Liver (tissue), 8 donors: ENCODE measurements at regions not wholly inside any gene's neighbourhood (a gene's known extent, or its start where the extent isn't known, plus 50 kb on each side); places are given as distances from the start of the nearest gene placed in this dataset.

Experiments
- DNase-seq: peaks from one replicate; pipeline ENCODE4 v3.0.0-alpha.2; 2017; ENCODE audit warnings: low spot score
- H3K27ac ChIP-seq, 2 donors: one replicate each; pipeline ENCODE4 v1.7.0; 2013; ENCODE audit warnings: inconsistent platforms in 2 of 2, low read length in 2 of 2, control low read depth in 1 of 2, low read depth in 1 of 2, mild to moderate bottlenecking in 1 of 2
- H3K27me3 ChIP-seq, 4 donors: one replicate each; pipeline versions ENCODE4 v1.6.1 to v1.7.0; 2013; ENCODE audit warnings: low read length in 3 of 4, inconsistent platforms in 1 of 4, mild to moderate bottlenecking in 1 of 4, moderate library complexity in 1 of 4; ENCODE audit not compliant: control insufficient read depth in 4 of 4, insufficient read depth in 4 of 4
- H3K36me3 ChIP-seq, 4 donors: one replicate each; pipeline versions ENCODE4 v1.6.1 to v1.7.0; 2013; ENCODE audit warnings: low read length in 3 of 4, mild to moderate bottlenecking in 3 of 4, low read depth in 1 of 4, moderate library complexity in 1 of 4; ENCODE audit not compliant: control insufficient read depth in 4 of 4, insufficient read depth in 3 of 4
- H3K4me1 ChIP-seq, 4 donors: one replicate each; pipeline versions ENCODE4 v1.6.1 to v1.7.0; 2013; ENCODE audit warnings: low read length in 3 of 4, mild to moderate bottlenecking in 3 of 4, moderate library complexity in 1 of 4; ENCODE audit not compliant: control insufficient read depth in 4 of 4, insufficient read depth in 4 of 4
- H3K4me3 ChIP-seq, 3 donors: one replicate each; pipeline versions ENCODE4 v1.6.1 to v1.7.0; 2013; ENCODE audit warnings: low read length in 3 of 3, control low read depth in 1 of 3, low read depth in 1 of 3, mild to moderate bottlenecking in 1 of 3
- H3K9ac ChIP-seq, 2 donors: one replicate each; pipeline ENCODE4 v1.7.0; 2013; ENCODE audit warnings: low read length in 2 of 2, mild to moderate bottlenecking in 2 of 2, moderate library complexity in 2 of 2, control low read depth in 1 of 2, low read depth in 1 of 2
- H3K9me3 ChIP-seq, 4 donors: one replicate each; pipeline versions ENCODE4 v1.6.1 to v1.7.0; 2013; ENCODE audit warnings: low read length in 3 of 4; ENCODE audit not compliant: control insufficient read depth in 4 of 4
- ATF3 ChIP-seq: IDR thresholded peaks from 2 replicates; pipeline ENCODE4 v1.6.1; 2016; ENCODE audit warnings: antibody characterized with exemption
- CTCF ChIP-seq: fragments of 150-350 bp; IDR thresholded peaks from 2 replicates; pipeline ENCODE4 v1.5.1; 2017; ENCODE audit warnings: improper control_type of control experiment, low read depth, low read length; ENCODE audit not compliant: missing input control
- EGR1 ChIP-seq, 2 donors: IDR thresholded peaks; 2 replicates each; pipeline ENCODE4 v1.6.1; 2016 to 2018; ENCODE audit warnings: antibody characterized with exemption in 2 of 2, low read depth in 2 of 2
- FOXA1 ChIP-seq: IDR thresholded peaks from 2 replicates; pipeline ENCODE4 v1.6.1; 2016; ENCODE audit warnings: antibody characterized with exemption
- FOXA2 ChIP-seq: IDR thresholded peaks from 2 replicates; pipeline ENCODE4 v1.6.1; 2016; ENCODE audit warnings: antibody characterized with exemption
- HNF4A ChIP-seq, 2 donors: conservative IDR thresholded peaks; 2 replicates each; pipeline ENCODE4 v1.6.1; 2016; ENCODE audit warnings: antibody characterized with exemption in 2 of 2, mild to moderate bottlenecking in 2 of 2
- HNF4G ChIP-seq: IDR thresholded peaks from 2 replicates; pipeline ENCODE4 v1.6.1; 2016; ENCODE audit warnings: antibody characterized with exemption
- JUND ChIP-seq, 2 donors: IDR thresholded peaks; 2 replicates each; pipeline ENCODE4 v1.6.1; 2016; ENCODE audit warnings: antibody characterized with exemption in 2 of 2
- MAX ChIP-seq: IDR thresholded peaks from 2 replicates; pipeline ENCODE4 v1.6.1; 2016; ENCODE audit warnings: antibody characterized with exemption
- NR2F2 ChIP-seq: IDR thresholded peaks from 2 replicates; pipeline ENCODE4 v1.6.1; 2016; ENCODE audit warnings: antibody characterized with exemption
- REST ChIP-seq: IDR thresholded peaks from 2 replicates; pipeline ENCODE4 v1.6.1; 2016; ENCODE audit warnings: antibody characterized with exemption, mild to moderate bottlenecking
- RXRA ChIP-seq, 2 donors: IDR thresholded peaks; 2 replicates each; pipeline ENCODE4 v1.6.1; 2017 to 2018; ENCODE audit warnings: antibody characterized with exemption in 2 of 2, mild to moderate bottlenecking in 1 of 2
- SP1 ChIP-seq: IDR thresholded peaks from 2 replicates; pipeline ENCODE4 v1.6.1; 2018; ENCODE audit warnings: antibody characterized with exemption, mild to moderate bottlenecking
- TAF1 ChIP-seq: conservative IDR thresholded peaks from 2 replicates; pipeline ENCODE4 v1.6.1; 2016; ENCODE audit warnings: antibody characterized with exemption, mild to moderate bottlenecking
- YY1 ChIP-seq: IDR thresholded peaks from 2 replicates; pipeline ENCODE4 v1.6.1; 2016; ENCODE audit warnings: antibody characterized with exemption, mild to moderate bottlenecking
- ZBTB33 ChIP-seq: IDR thresholded peaks from 2 replicates; pipeline ENCODE4 v1.6.1; 2016; ENCODE audit warnings: antibody characterized with exemption
- WGBS: extraction: QIAGEN DNeasy Blood & Tissue Kit; methylation state at CpG from one replicate; pipeline ENCODE4 v1.1.7; 2013; 5-methylcytosine and 5-hydroxymethylcytosine counted together
- donor health status: healthy.
- donor health status: healthy.
- donor health status: healthy.
- donor health status: healthy.
- donor health status: healthy.

GRCh38 chr2:17362956-17363355 lies 155.3 kb downstream of the RAD51AP2 start:
- Histone ChIP-seq H3K4me1 (no peaks in the 10 kb centered on the region), H3K27ac (no peak overlapping the region), H3K9me3 (no peaks in the 10 kb centered on the region), H3K36me3 (no peaks in the 10 kb centered on the region), H3K4me3 (no peak overlapping the region), H3K9ac (no peak overlapping the region), H3K27me3 (no peaks in the 10 kb centered on the region)
- DNase-seq = no peak
- WGBS = 90% methylated on average over 1 of the region's 1 CpG
- no peak for TF ChIP-seq NR2F2
- no peak for TF ChIP-seq CTCF
- no peak for TF ChIP-seq HNF4A (conservative IDR thresholded peaks at IDR 0.05)
- TF ChIP-seq HNF4G = no peak
- no peak for TF ChIP-seq SP1

GRCh38 chr2:17355608-17356329 lies 162.5 kb downstream of the RAD51AP2 start:
- H3K4me1 ChIP-seq = peaks cover 0 to 3% (median 0%) of the 10 kb centered on the region in 4 donors
- WGBS = 44% methylated on average over 6 of the region's 6 CpGs
- H3K36me3 ChIP-seq = no peaks in the 10 kb centered on the region
- H3K9me3 ChIP-seq = no peaks in the 10 kb centered on the region
- TF ChIP-seq YY1 (peak; percentile 45), SP1 (no peak)
- H3K27me3 ChIP-seq = no peaks in the 10 kb centered on the region
- no peak overlapping the region for H3K9ac ChIP-seq
- no peak for DNase-seq
- H3K27ac ChIP-seq = no peak overlapping the region
- peak overlapping the region in 1 of 3 donors; percentile 20 for H3K4me3 ChIP-seq

- no peak overlapping the region for H3K4me3 ChIP-seq
- TF ChIP-seq ATF3 (no peak), MAX (no peak), HNF4A (conservative IDR thresholded peaks at IDR 0.05) (no peak), ZBTB33 (no peak), HNF4G (no peak), REST (no peak), YY1 (no peak), CTCF (no peak), SP1 (no peak), RXRA (IDR thresholded peaks at IDR 0.05) (no peak), FOXA1 (no peak), NR2F2 (no peak), EGR1 (IDR thresholded peaks at IDR 0.05; ENCODE audit: low read depth in 2 of 2) (no peak), TAF1 (no peak), JUND (IDR thresholded peaks at IDR 0.05) (no peak), FOXA2 (no peak)
- peaks cover 0 to 3% (median 0%) of the 10 kb centered on the region in 4 donors for H3K4me1 ChIP-seq
- no peak overlapping the region for H3K9ac ChIP-seq
- H3K27ac ChIP-seq = no peak overlapping the region
- H3K27me3 ChIP-seq = no peaks in the 10 kb centered on the region
- no peak for DNase-seq
- no peaks in the 10 kb centered on the region for H3K36me3 ChIP-seq
- H3K9me3 ChIP-seq = no peaks in the 10 kb centered on the region
These were observed 165.0 kb downstream of the RAD51AP2 start for GRCh38 chr2:17353263-17353662.
